Activated naive CD8-positive, alpha-beta T cell treated with anti-CD3 and anti-CD28 coated beads, Interleukin-2, amount 10 ng/mL, durations not matched to agents 7 days and 5 days (primary cell): ENCODE measurements at regions not wholly inside any gene's neighbourhood (a gene's known extent, or its start where the extent isn't known, plus 50 kb on each side); places are given as distances from the start of the nearest gene placed in this dataset.
"Not testable (repeated sequence)": the region's sequence is repeated elsewhere in the genome, so short reads cannot be mapped to it uniquely, and the experiment has no call there.

Experiments used
- ATAC-seq: fragments of 150-1000 bp; cut with Tn5 transposase; one replicate; pipeline ENCODE4 v1.10.0; 2021; ENCODE audit warnings: low read depth, moderate library complexity
- POLR2A ChIA-PET: fragments of 350-600 bp; sonication (Branson Sonifier 250); formaldehyde crosslinking; loops from one replicate; lab custom pipeline; 2021; ENCODE audit warnings: antibody characterized with exemption; lab: Charles Lee
- DNase-seq: peaks from one replicate; pipeline ENCODE4 v3.0.0; 2021
- H3K27ac Mint-ChIP-seq: one replicate; pipeline ENCODE4 v1.8.0; 2022; ENCODE audit warnings: mild to moderate bottlenecking, mixed read lengths
- H3K27me3 Mint-ChIP-seq: one replicate; pipeline ENCODE4 v1.8.0; 2022; ENCODE audit warnings: mild to moderate bottlenecking, moderate library complexity, mixed read lengths
- H3K36me3 Mint-ChIP-seq: one replicate; pipeline ENCODE4 v1.8.0; 2021; ENCODE audit warnings: mild to moderate bottlenecking, mixed read lengths
- H3K4me1 Mint-ChIP-seq: one replicate; pipeline ENCODE4 v1.8.0; 2021; ENCODE audit warnings: mixed read lengths
- H3K4me3 Mint-ChIP-seq: one replicate; pipeline ENCODE4 v1.8.0; 2022; ENCODE audit warnings: mild to moderate bottlenecking, moderate library complexity, mixed read lengths
- H3K9me3 Mint-ChIP-seq: one replicate; pipeline ENCODE4 v1.8.0; 2021; ENCODE audit warnings: mixed read lengths

- ATAC-seq (no peak), DNase-seq (no peak)
- H3K27ac Mint-ChIP-seq = no peak overlapping the region
- no peaks in the 10 kb centered on the region for H3K4me1 Mint-ChIP-seq
- no peak overlapping the region for H3K4me3 Mint-ChIP-seq
- POLR2A ChIA-PET = no interaction called here
- H3K36me3 Mint-ChIP-seq = no peaks in the 10 kb centered on the region
- no peaks in the 10 kb centered on the region for H3K9me3 Mint-ChIP-seq
- peaks cover 2% of the 10 kb centered on the region for H3K27me3 Mint-ChIP-seq
Observed at GRCh38 chr22:48416396-48417224, 1411.1 kb downstream of the BRD1 start.

DNA sequence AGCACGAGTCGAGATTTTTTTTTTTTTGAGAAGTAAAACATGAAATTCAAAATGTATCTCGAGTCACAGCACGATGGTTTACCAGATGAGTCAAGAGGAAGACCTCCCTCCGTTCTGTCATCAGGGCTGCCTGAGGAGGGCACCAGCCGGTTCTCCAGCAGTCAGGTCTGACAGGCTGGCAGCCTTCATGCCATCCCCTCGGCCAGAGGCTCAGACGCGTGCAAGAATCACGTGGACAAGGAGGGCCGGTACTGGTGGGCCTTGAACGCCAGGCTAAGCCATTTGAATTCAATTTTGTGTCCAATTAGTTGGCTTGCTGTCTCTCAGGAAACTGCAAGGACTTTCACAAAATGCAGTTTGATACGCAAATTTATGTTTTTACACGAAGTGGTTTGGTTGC is 1412.2 kb downstream of the BRD1 start:
- no peak for ATAC-seq
- no peaks in the 10 kb centered on the region for H3K4me1 Mint-ChIP-seq
- POLR2A ChIA-PET = no interaction called here
- no peak overlapping the region for H3K27ac Mint-ChIP-seq
- H3K36me3 Mint-ChIP-seq = no peaks in the 10 kb centered on the region
- no peaks in the 10 kb centered on the region for H3K9me3 Mint-ChIP-seq
- DNase-seq = no peak
- no peak overlapping the region for H3K4me3 Mint-ChIP-seq
- H3K27me3 Mint-ChIP-seq = peaks cover 2% of the 10 kb centered on the region

DNA sequence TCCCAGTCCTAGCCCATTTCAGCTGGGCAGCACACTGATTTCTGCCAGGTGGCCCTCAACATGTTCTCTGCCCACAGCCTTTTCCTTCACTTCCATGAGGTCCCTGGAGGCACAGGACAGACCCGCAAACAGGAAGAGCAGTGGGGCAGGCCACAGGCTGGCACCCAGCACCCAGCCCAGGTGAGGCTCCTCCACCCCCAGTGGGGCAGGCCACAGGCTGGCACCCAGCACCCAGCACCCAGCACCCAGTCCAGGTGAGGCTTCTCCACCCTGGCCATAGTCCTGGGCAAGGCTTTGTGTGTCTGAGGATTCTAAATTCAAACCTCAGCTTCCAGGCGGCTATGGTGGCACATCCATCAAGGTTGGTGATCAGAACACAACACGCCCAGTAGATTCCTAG is 1413.0 kb downstream of the BRD1 start:
- POLR2A ChIA-PET = no interaction called here
- no peak overlapping the region for H3K4me3 Mint-ChIP-seq
- H3K27me3 Mint-ChIP-seq = peaks cover 2% of the 10 kb centered on the region
- no peaks in the 10 kb centered on the region for H3K36me3 Mint-ChIP-seq
- H3K27ac Mint-ChIP-seq = no peak overlapping the region
- H3K4me1 Mint-ChIP-seq = no peaks in the 10 kb centered on the region
- H3K9me3 Mint-ChIP-seq = no peaks in the 10 kb centered on the region
- no peak for DNase-seq
- no peak for ATAC-seq

- POLR2A ChIA-PET, H3K27me3 Mint-ChIP-seq, DNase-seq, H3K4me1 Mint-ChIP-seq, ATAC-seq, H3K36me3 Mint-ChIP-seq, H3K27ac Mint-ChIP-seq, H3K4me3 Mint-ChIP-seq, H3K9me3 Mint-ChIP-seq: not testable (repeated sequence)
Observed at GRCh38 chr22:48412931-48413330, 1414.7 kb downstream of the BRD1 start.

DNA sequence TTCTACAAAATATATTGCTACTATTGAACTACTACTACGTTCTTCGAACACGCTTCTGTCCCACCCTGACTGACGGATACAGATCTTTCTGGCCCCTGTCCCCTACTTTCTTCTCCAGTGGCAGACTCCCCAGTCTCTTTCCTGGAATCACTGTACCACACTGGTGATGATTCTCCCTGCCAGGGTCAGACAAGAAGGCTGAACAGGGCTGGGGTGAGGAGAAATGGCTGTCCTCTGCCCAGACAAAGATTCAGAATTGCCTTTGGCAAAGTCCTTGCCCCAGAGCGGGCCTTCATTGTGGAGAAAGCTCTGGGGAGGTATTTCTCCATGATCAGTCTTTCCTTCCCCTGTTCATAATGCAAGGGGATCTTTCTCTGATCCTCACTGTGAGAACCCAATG is 1417.1 kb downstream of the BRD1 start:
- no peaks in the 10 kb centered on the region for H3K9me3 Mint-ChIP-seq
- ATAC-seq = no peak
- H3K27me3 Mint-ChIP-seq = no peaks in the 10 kb centered on the region
- no peak overlapping the region for H3K27ac Mint-ChIP-seq
- POLR2A ChIA-PET = no interaction called here
- H3K36me3 Mint-ChIP-seq = no peaks in the 10 kb centered on the region
- no peaks in the 10 kb centered on the region for H3K4me1 Mint-ChIP-seq
- DNase-seq = no peak
- no peak overlapping the region for H3K4me3 Mint-ChIP-seq

DNA sequence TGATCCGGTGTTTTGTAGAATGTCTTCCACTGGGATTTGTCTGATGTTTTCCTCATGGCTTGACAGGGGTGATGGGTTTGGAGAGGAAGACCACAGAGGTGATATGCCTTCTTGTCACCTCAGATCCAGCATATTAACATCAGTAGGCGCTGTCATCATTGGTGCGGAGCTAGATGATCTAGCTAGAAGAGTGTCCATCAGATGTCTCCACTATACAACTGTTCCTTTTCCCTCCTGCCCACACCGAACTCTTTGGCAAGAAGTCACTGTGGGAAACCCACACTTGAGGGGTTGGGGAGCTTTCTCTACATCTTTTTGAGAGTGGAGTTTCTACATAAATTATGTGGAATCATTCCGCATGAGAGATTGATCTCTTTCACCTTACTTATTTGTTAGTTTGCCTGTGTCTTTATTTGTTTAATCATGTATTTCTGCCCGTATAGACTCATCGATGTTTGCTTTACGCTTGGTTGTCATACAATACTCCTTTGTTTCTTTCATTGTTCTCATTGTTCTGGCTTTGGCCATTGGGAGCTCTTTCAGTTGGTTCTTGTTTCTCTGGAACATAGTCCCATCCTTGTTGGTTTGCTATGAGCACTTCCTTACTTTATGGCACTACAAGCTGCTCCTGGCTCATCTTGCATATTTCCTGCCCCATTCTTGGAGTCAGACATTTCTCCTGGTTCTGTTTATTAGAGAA is 1420.3 kb downstream of the BRD1 start:
- Mint-ChIP-seq H3K4me1 (no peaks in the 10 kb centered on the region), H3K27ac (no peak overlapping the region), H3K27me3 (no peaks in the 10 kb centered on the region), H3K9me3 (no peaks in the 10 kb centered on the region), H3K4me3 (no peak overlapping the region), H3K36me3 (no peaks in the 10 kb centered on the region)
- POLR2A ChIA-PET = no interaction called here
- no peak for DNase-seq
- ATAC-seq = no peak

- POLR2A ChIA-PET = no interaction called here
- H3K9me3 Mint-ChIP-seq = no peaks in the 10 kb centered on the region
- DNase-seq (no peak), ATAC-seq (no peak)
- H3K36me3 Mint-ChIP-seq = no peaks in the 10 kb centered on the region
- H3K4me1 Mint-ChIP-seq = no peaks in the 10 kb centered on the region
- no peak overlapping the region for H3K4me3 Mint-ChIP-seq
- H3K27me3 Mint-ChIP-seq = no peaks in the 10 kb centered on the region
- H3K27ac Mint-ChIP-seq = no peak overlapping the region
Observed at GRCh38 chr22:48406161-48406560, 1421.5 kb downstream of the BRD1 start.

DNA sequence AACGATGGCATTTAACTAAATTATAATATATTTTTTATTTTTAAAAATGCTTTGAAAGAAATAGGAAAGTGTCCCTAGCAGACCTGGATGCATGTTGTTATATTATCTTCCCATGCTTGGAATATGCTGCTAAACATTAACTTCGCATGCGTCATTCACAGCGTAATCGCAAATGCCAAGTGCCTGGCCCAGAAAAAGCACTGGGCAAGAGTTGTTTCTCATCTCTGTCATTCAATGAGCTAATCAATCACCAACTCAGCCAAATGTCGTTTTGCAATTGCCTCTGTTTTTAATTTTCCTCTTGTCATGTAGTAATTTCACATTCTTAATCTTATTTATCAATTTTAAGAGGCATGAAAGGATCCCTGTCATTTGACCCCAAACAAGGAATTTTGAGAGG is 1421.9 kb downstream of the BRD1 start:
- ATAC-seq (no peak), DNase-seq (no peak)
- no peaks in the 10 kb centered on the region for H3K36me3 Mint-ChIP-seq
- no peak overlapping the region for H3K4me3 Mint-ChIP-seq
- H3K4me1 Mint-ChIP-seq = no peaks in the 10 kb centered on the region
- no peaks in the 10 kb centered on the region for H3K9me3 Mint-ChIP-seq
- POLR2A ChIA-PET = no interaction called here
- no peak overlapping the region for H3K27ac Mint-ChIP-seq
- no peaks in the 10 kb centered on the region for H3K27me3 Mint-ChIP-seq

GRCh38 chr22:48404801-48405447 is 1422.7 kb downstream of the BRD1 start:
- Mint-ChIP-seq H3K9me3 (no peaks in the 10 kb centered on the region), H3K4me3 (no peak overlapping the region), H3K27me3 (no peaks in the 10 kb centered on the region), H3K27ac (no peak overlapping the region), H3K4me1 (no peaks in the 10 kb centered on the region), H3K36me3 (no peaks in the 10 kb centered on the region)
- ATAC-seq (no peak), DNase-seq (no peak)
- POLR2A ChIA-PET = no interaction called here

GRCh38 chr22:48403521-48404403 is 1423.9 kb downstream of the BRD1 start:
- H3K4me1 Mint-ChIP-seq = no peaks in the 10 kb centered on the region
- no peak overlapping the region for H3K27ac Mint-ChIP-seq
- no peak overlapping the region for H3K4me3 Mint-ChIP-seq
- no peak for DNase-seq
- POLR2A ChIA-PET = no interaction called here
- no peaks in the 10 kb centered on the region for H3K27me3 Mint-ChIP-seq
- ATAC-seq = no peak
- no peaks in the 10 kb centered on the region for H3K36me3 Mint-ChIP-seq
- H3K9me3 Mint-ChIP-seq = no peaks in the 10 kb centered on the region

DNA sequence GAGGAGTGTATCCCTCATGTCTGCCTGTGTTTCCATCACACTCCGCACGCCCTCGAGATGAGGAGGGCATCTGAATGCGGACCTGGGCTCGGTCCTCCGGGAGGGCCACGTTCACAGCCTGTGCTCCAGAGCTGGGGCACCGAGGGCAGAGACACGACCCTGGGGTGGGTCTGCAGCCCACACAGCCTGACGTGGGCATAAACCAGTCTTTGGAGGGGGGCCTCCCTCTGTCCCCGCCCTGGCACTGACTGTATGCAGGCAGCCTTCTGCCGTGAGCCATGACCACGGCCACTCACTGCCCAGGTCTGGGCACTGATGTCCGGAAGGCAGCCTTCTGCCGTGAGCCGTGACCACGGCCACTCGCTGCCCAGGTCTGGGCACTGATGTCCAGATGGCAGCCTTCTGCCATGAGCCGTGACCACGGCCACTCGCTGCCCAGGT is 1425.1 kb downstream of the BRD1 start:
- ATAC-seq (no peak), DNase-seq (no peak)
- Mint-ChIP-seq H3K4me3 (no peak overlapping the region), H3K27me3 (no peaks in the 10 kb centered on the region), H3K9me3 (no peaks in the 10 kb centered on the region), H3K4me1 (no peaks in the 10 kb centered on the region), H3K36me3 (no peaks in the 10 kb centered on the region), H3K27ac (no peak overlapping the region)
- POLR2A ChIA-PET = no interaction called here

DNA sequence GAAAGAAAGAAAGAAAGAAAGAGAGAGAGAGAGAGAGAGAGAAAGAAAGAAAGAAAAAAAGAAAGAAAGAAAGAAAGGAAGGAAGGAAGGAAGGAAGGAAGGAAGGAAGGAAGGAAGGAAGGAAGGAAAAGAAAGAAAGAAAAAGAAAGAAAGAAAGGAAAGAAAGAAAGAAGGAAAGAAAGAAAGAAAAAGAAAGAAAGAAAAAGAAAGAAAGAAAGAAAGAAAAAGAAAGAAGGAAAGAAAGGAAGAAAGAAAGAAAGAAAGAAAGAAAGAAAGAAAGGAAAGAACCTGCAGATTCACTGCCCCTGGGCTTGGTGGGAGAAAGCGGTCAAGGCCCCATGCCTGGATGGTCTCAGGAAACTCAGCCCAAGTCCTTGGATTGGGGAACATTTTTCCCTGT is 1426.2 kb downstream of the BRD1 start:
- H3K36me3 Mint-ChIP-seq, H3K4me1 Mint-ChIP-seq, H3K9me3 Mint-ChIP-seq, H3K27me3 Mint-ChIP-seq, POLR2A ChIA-PET, H3K4me3 Mint-ChIP-seq, ATAC-seq, H3K27ac Mint-ChIP-seq, DNase-seq: not testable (repeated sequence)
